ENCODE measurements at regions not wholly inside any gene's neighbourhood (a gene's known extent, or its start where the extent isn't known, plus 50 kb on each side); places are given as distances from the start of the nearest gene placed in this dataset.

DNA sequence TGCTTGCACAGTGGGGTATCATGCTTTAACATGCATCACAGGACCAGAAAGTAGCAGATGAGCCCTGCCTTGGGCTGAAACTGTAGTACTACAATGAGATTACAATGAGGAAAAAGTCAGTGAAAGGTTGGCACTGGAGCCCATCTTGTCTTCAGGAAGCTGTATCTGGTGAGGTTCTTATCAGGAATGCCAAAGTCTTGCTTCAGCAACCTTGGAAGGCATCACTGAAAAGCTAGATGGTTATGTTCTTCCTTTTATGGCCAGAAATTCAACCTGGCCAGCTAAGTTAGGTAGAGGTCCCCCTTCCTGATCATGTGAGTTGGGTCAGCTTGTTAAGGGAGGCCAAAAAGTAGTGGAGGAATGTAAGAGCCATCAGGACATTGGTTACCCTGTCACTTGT, 254.0 kb upstream of the FAT3 start:
- CTCF ChIA-PET, result no interaction called here
- H3K4me1 ChIP-seq (ENCODE audit: control insufficient read depth in 1 of 2, insufficient read depth in 2 of 2, low read depth in 1 of 2, low read length in 1 of 2), result no peaks in the 10 kb centered on the region
- POLR2A ChIA-PET, result no interaction called here

DNA sequence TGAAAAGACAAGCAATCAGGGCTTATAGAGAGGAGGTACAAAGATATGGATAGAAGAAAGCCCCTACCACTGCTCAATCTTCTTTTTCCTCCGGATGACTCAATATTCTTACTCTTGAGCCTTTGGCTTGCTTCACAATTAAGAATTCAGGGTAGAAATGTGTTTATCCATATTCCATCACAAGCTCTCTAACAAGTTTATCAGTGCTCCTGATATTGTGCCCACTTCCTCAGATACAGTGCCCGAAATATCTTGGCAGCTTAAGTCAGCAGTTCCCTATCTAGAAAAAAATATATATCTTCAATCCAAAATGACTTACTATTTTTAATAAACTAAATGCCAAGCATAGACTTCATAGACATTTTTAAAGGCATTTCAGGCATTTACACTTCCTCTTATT, 255.1 kb upstream of the FAT3 start:
- Histone ChIP-seq H3K4me2 (no peak overlapping the region), H3K9ac (no peak overlapping the region), H3K4me3 (ENCODE audit: low read depth in 2 of 2, low read length in 1 of 2) (no peak overlapping the region), H3K36me3 (replicated peaks in 1 of 2; ENCODE audit: control insufficient read depth in 1 of 2, insufficient read depth in 2 of 2, low read length in 1 of 2) (no peaks in the 10 kb centered on the region), H2AFZ (ENCODE audit: low read depth) (no peak overlapping the region), H3K27ac (ENCODE audit: low read depth in 2 of 2, low read length in 1 of 2) (no peak overlapping the region), H3K9me2 (no peaks in the 10 kb centered on the region), H3K27me3 (ENCODE audit: insufficient read depth) (no peaks in the 10 kb centered on the region), H4K20me1 (ENCODE audit: insufficient read depth) (no peaks in the 10 kb centered on the region), H3K9me3 (no peaks in the 10 kb centered on the region), H3F3A (replicated peaks; ENCODE audit: insufficient read depth) (no peaks in the 10 kb centered on the region), H3K79me2 (ENCODE audit: insufficient read depth) (no peaks in the 10 kb centered on the region), H3K4me1 (ENCODE audit: control insufficient read depth in 1 of 2, insufficient read depth in 2 of 2, low read depth in 1 of 2, low read length in 1 of 2) (no peaks in the 10 kb centered on the region)
- ChIA-PET CTCF (interaction anchor here (1.2 to 1.3 kb wide), 2 partner anchors 14 to 21 kb away, joined by 3 read pairs; no protein-coding TSS in a partner anchor), POLR2A (no interaction called here)
- WGBS (ENCODE audit: low lambda C conversion rate), result 59% methylated on average over 2 of the region's 2 CpGs
- DNase-seq, result no peak
- TF ChIP-seq GATA2 (CRISPR knock-in tag; IDR thresholded peaks at IDR 0.05) (no peak), RFX5 (IDR thresholded peaks at IDR 0.05; ENCODE audit: low read length) (no peak), YY1 (IDR thresholded peaks at IDR 0.05; ENCODE audit: low read depth) (no peak), JUND (IDR thresholded peaks at IDR 0.05) (no peak), TCF12 (IDR thresholded peaks at IDR 0.05) (no peak), ELF1 (IDR thresholded peaks at IDR 0.05) (no peak), RAD21 (IDR thresholded peaks at IDR 0.05; ENCODE audit: low read length) (no peak), FOSL2 (IDR thresholded peaks at IDR 0.05; ENCODE audit: borderline replicate concordance, low read depth) (no peak)
- TF ChIP-seq, protein P1, sequence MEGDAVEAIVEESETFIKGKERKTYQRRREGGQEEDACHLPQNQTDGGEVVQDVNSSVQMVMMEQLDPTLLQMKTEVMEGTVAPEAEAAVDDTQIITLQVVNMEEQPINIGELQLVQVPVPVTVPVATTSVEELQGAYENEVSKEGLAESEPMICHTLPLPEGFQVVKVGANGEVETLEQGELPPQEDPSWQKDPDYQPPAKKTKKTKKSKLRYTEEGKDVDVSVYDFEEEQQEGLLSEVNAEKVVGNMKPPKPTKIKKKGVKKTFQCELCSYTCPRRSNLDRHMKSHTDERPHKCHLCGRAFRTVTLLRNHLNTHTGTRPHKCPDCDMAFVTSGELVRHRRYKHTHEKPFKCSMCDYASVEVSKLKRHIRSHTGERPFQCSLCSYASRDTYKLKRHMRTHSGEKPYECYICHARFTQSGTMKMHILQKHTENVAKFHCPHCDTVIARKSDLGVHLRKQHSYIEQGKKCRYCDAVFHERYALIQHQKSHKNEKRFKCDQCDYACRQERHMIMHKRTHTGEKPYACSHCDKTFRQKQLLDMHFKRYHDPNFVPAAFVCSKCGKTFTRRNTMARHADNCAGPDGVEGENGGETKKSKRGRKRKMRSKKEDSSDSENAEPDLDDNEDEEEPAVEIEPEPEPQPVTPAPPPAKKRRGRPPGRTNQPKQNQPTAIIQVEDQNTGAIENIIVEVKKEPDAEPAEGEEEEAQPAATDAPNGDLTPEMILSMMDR (IDR thresholded peaks at IDR 0.05), result no peak
- TF ChIP-seq, protein P2, sequence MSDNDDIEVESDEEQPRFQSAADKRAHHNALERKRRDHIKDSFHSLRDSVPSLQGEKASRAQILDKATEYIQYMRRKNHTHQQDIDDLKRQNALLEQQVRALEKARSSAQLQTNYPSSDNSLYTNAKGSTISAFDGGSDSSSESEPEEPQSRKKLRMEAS (IDR thresholded peaks at IDR 0.05; ENCODE audit: low read depth), result no peak
- TF ChIP-seq, protein P3, sequence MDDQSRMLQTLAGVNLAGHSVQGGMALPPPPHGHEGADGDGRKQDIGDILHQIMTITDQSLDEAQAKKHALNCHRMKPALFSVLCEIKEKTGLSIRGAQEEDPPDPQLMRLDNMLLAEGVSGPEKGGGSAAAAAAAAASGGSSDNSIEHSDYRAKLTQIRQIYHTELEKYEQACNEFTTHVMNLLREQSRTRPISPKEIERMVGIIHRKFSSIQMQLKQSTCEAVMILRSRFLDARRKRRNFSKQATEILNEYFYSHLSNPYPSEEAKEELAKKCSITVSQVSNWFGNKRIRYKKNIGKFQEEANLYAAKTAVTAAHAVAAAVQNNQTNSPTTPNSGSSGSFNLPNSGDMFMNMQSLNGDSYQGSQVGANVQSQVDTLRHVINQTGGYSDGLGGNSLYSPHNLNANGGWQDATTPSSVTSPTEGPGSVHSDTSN (IDR thresholded peaks at IDR 0.05), result no peak

More for the DNA sequence above, 254.0 kb upstream of the FAT3 start:
- no peaks in the 10 kb centered on the region for H4K20me1 ChIP-seq (ENCODE audit: insufficient read depth)
- H3K36me3 ChIP-seq (replicated peaks in 1 of 2; ENCODE audit: control insufficient read depth in 1 of 2, insufficient read depth in 2 of 2, low read length in 1 of 2), result no peaks in the 10 kb centered on the region
- H3K9ac ChIP-seq, result no peak overlapping the region
- H3K27ac ChIP-seq (ENCODE audit: low read depth in 2 of 2, low read length in 1 of 2), result no peak overlapping the region
- no peaks in the 10 kb centered on the region for H3K9me3 ChIP-seq
- DNase-seq, result no peak
- H3K9me2 ChIP-seq, result no peaks in the 10 kb centered on the region
- no peaks in the 10 kb centered on the region for H3F3A ChIP-seq (replicated peaks; ENCODE audit: insufficient read depth)
- no peak overlapping the region for H2AFZ ChIP-seq (ENCODE audit: low read depth)
- H3K4me3 ChIP-seq (ENCODE audit: low read depth in 2 of 2, low read length in 1 of 2), result no peak overlapping the region
- H3K4me2 ChIP-seq, result no peak overlapping the region
- H3K79me2 ChIP-seq (ENCODE audit: insufficient read depth), result no peaks in the 10 kb centered on the region
- H3K27me3 ChIP-seq (ENCODE audit: insufficient read depth), result no peaks in the 10 kb centered on the region
- TF ChIP-seq, protein P4, sequence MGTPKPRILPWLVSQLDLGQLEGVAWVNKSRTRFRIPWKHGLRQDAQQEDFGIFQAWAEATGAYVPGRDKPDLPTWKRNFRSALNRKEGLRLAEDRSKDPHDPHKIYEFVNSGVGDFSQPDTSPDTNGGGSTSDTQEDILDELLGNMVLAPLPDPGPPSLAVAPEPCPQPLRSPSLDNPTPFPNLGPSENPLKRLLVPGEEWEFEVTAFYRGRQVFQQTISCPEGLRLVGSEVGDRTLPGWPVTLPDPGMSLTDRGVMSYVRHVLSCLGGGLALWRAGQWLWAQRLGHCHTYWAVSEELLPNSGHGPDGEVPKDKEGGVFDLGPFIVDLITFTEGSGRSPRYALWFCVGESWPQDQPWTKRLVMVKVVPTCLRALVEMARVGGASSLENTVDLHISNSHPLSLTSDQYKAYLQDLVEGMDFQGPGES (IDR thresholded peaks at IDR 0.05; ENCODE audit: low read depth, low read length), result no peak
- TF ChIP-seq EP300 (IDR thresholded peaks at IDR 0.05; ENCODE audit: borderline replicate concordance in 1 of 2, low read depth in 1 of 2, low read length in 1 of 2), result no peak
- no peak for TF ChIP-seq RFX5 (IDR thresholded peaks at IDR 0.05; ENCODE audit: low read length)
- TF ChIP-seq GABPA (IDR thresholded peaks at IDR 0.05; ENCODE audit: low read depth), result no peak
- TF ChIP-seq SMC3 (IDR thresholded peaks at IDR 0.05; ENCODE audit: low read depth, low read length), result no peak
- TF ChIP-seq, protein P5, sequence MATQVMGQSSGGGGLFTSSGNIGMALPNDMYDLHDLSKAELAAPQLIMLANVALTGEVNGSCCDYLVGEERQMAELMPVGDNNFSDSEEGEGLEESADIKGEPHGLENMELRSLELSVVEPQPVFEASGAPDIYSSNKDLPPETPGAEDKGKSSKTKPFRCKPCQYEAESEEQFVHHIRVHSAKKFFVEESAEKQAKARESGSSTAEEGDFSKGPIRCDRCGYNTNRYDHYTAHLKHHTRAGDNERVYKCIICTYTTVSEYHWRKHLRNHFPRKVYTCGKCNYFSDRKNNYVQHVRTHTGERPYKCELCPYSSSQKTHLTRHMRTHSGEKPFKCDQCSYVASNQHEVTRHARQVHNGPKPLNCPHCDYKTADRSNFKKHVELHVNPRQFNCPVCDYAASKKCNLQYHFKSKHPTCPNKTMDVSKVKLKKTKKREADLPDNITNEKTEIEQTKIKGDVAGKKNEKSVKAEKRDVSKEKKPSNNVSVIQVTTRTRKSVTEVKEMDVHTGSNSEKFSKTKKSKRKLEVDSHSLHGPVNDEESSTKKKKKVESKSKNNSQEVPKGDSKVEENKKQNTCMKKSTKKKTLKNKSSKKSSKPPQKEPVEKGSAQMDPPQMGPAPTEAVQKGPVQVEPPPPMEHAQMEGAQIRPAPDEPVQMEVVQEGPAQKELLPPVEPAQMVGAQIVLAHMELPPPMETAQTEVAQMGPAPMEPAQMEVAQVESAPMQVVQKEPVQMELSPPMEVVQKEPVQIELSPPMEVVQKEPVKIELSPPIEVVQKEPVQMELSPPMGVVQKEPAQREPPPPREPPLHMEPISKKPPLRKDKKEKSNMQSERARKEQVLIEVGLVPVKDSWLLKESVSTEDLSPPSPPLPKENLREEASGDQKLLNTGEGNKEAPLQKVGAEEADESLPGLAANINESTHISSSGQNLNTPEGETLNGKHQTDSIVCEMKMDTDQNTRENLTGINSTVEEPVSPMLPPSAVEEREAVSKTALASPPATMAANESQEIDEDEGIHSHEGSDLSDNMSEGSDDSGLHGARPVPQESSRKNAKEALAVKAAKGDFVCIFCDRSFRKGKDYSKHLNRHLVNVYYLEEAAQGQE (IDR thresholded peaks at IDR 0.05; ENCODE audit: low read depth, low read length), result no peak
- no peak for TF ChIP-seq YY1 (IDR thresholded peaks at IDR 0.05; ENCODE audit: low read depth)
- TF ChIP-seq, protein P6, sequence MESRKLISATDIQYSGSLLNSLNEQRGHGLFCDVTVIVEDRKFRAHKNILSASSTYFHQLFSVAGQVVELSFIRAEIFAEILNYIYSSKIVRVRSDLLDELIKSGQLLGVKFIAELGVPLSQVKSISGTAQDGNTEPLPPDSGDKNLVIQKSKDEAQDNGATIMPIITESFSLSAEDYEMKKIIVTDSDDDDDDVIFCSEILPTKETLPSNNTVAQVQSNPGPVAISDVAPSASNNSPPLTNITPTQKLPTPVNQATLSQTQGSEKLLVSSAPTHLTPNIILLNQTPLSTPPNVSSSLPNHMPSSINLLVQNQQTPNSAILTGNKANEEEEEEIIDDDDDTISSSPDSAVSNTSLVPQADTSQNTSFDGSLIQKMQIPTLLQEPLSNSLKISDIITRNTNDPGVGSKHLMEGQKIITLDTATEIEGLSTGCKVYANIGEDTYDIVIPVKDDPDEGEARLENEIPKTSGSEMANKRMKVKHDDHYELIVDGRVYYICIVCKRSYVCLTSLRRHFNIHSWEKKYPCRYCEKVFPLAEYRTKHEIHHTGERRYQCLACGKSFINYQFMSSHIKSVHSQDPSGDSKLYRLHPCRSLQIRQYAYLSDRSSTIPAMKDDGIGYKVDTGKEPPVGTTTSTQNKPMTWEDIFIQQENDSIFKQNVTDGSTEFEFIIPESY (IDR thresholded peaks at IDR 0.05; ENCODE audit: borderline replicate concordance, low read depth), result no peak
- no peak for TF ChIP-seq JUND (IDR thresholded peaks at IDR 0.05)

All from SK-N-SH (cell line).